ENCODE measurements at regions not wholly inside any gene's neighbourhood (a gene's known extent, or its start where the extent isn't known, plus 50 kb on each side); places are given as distances from the start of the nearest gene placed in this dataset.

- Mint-ChIP-seq H3K27ac (no peak overlapping the region), H3K4me3 (no peak overlapping the region), H3K27me3 (peaks cover 9% of the 10 kb centered on the region), H3K9me3 (ENCODE audit: insufficient read depth) (no peaks in the 10 kb centered on the region), H3K4me1 (no peaks in the 10 kb centered on the region)
- DNase-seq (no peak), ATAC-seq (ENCODE audit: low read depth) (no peak)
- no peak overlapping the region for H3K9ac ChIP-seq (ENCODE audit: low read length)
- H3K27me3 ChIP-seq (replicated peaks in 1 of 4; ENCODE audit: control extremely low read depth in 1 of 4, control insufficient read depth in 3 of 4, insufficient read depth in 4 of 4, low read length in 3 of 4) = no peaks in the 10 kb centered on the region
- H3K27ac ChIP-seq (ENCODE audit: low read length in 2 of 2) = no peak overlapping the region
- no CpG with 5 or more reads among the region's 2 CpGs for WGBS (ENCODE audit: insufficient coverage)
- H3K79me2 ChIP-seq (ENCODE audit: control insufficient read depth, insufficient read depth, low read length) = no peaks in the 10 kb centered on the region
- ChIA-PET POLR2A (no interaction called here), CTCF (interaction anchor here (1.3 kb wide), 1 partner anchor 9 kb away, joined by 4 read pairs; no protein-coding TSS in a partner anchor)
- intact Hi-C loops (cut with micrococcal nuclease) = no loop called here
- H2AFZ ChIP-seq (ENCODE audit: insufficient read depth, low read depth, low read length, poor library complexity, severe bottlenecking) = no peak overlapping the region
- H3K4me2 ChIP-seq (replicated peaks; ENCODE audit: low read depth, low read length, poor library complexity, severe bottlenecking) = no peak overlapping the region
- H3K9me3 ChIP-seq (ENCODE audit: control extremely low read depth in 1 of 3, control insufficient read depth in 2 of 3, insufficient read depth in 1 of 3, low read length in 2 of 3) = no peaks in the 10 kb centered on the region
- no peak overlapping the region for H3K4me3 ChIP-seq (ENCODE audit: control extremely low read depth in 1 of 5, extremely low read depth in 1 of 5, insufficient read depth in 1 of 5, low read depth in 2 of 5, low read length in 4 of 5)
- H4K20me1 ChIP-seq (ENCODE audit: control insufficient read depth, insufficient read depth, low read length, poor library complexity, severe bottlenecking) = no peaks in the 10 kb centered on the region
- H3K4me1 ChIP-seq (ENCODE audit: control insufficient read depth in 2 of 2, insufficient read depth in 2 of 2, low read length in 2 of 2) = no peaks in the 10 kb centered on the region
- no peak for TF ChIP-seq CTCF (IDR thresholded peaks at IDR 0.05)
- no peak for TF ChIP-seq EZH2 (IDR thresholded peaks at IDR 0.05; ENCODE audit: borderline replicate concordance, insufficient read depth, low read depth, low read length, poor library complexity, severe bottlenecking)
- H3K36me3 ChIP-seq (replicated peaks in 1 of 2; ENCODE audit: control extremely low read depth in 1 of 2, control insufficient read depth in 1 of 2, extremely low read depth in 1 of 2, insufficient read depth in 2 of 2, low read length in 1 of 2) = no peaks in the 10 kb centered on the region
These were observed 392.2 kb downstream of the STK39 start for GRCh38 chr2:167855211-167855610.

- Histone ChIP-seq H3K36me3 (replicated peaks in 1 of 2; ENCODE audit: control extremely low read depth in 1 of 2, control insufficient read depth in 1 of 2, extremely low read depth in 1 of 2, insufficient read depth in 2 of 2, low read length in 1 of 2) (no peaks in the 10 kb centered on the region), H3K27me3 (replicated peaks in 1 of 4; ENCODE audit: control extremely low read depth in 1 of 4, control insufficient read depth in 3 of 4, insufficient read depth in 4 of 4, low read length in 3 of 4) (no peaks in the 10 kb centered on the region), H3K4me1 (ENCODE audit: control insufficient read depth in 2 of 2, insufficient read depth in 2 of 2, low read length in 2 of 2) (no peaks in the 10 kb centered on the region), H4K20me1 (ENCODE audit: control insufficient read depth, insufficient read depth, low read length, poor library complexity, severe bottlenecking) (no peaks in the 10 kb centered on the region), H3K4me2 (replicated peaks; ENCODE audit: low read depth, low read length, poor library complexity, severe bottlenecking) (no peak overlapping the region), H3K9ac (ENCODE audit: low read length) (no peak overlapping the region), H3K9me3 (ENCODE audit: control extremely low read depth in 1 of 3, control insufficient read depth in 2 of 3, insufficient read depth in 1 of 3, low read length in 2 of 3) (no peaks in the 10 kb centered on the region), H3K27ac (ENCODE audit: low read length in 2 of 2) (no peak overlapping the region), H2AFZ (ENCODE audit: insufficient read depth, low read depth, low read length, poor library complexity, severe bottlenecking) (no peak overlapping the region), H3K79me2 (ENCODE audit: control insufficient read depth, insufficient read depth, low read length) (no peaks in the 10 kb centered on the region), H3K4me3 (ENCODE audit: control extremely low read depth in 1 of 5, extremely low read depth in 1 of 5, insufficient read depth in 1 of 5, low read depth in 2 of 5, low read length in 4 of 5) (no peak overlapping the region)
- Mint-ChIP-seq H3K4me1 (no peaks in the 10 kb centered on the region), H3K27me3 (peaks cover 12% of the 10 kb centered on the region), H3K4me3 (no peak overlapping the region), H3K27ac (no peak overlapping the region), H3K9me3 (ENCODE audit: insufficient read depth) (no peaks in the 10 kb centered on the region)
- no peak for DNase-seq
- no peak for ATAC-seq (ENCODE audit: low read depth)
- intact Hi-C loops (cut with micrococcal nuclease) = no loop called here
- TF ChIP-seq CTCF (IDR thresholded peaks at IDR 0.05) (no peak), EZH2 (IDR thresholded peaks at IDR 0.05; ENCODE audit: borderline replicate concordance, insufficient read depth, low read depth, low read length, poor library complexity, severe bottlenecking) (no peak)
- 88% methylated on average over 1 of the region's 1 CpG for WGBS (ENCODE audit: insufficient coverage)
- ChIA-PET CTCF (no interaction called here), POLR2A (no interaction called here)
These were observed 393.7 kb downstream of the STK39 start for GRCh38 chr2:167853717-167854116.
